ENCODE measurements at regions not wholly inside any gene's neighbourhood (a gene's known extent, or its start where the extent isn't known, plus 50 kb on each side); places are given as distances from the start of the nearest gene placed in this dataset.
"Not testable (repeated sequence)": the region's sequence is repeated elsewhere in the genome, so short reads cannot be mapped to it uniquely, and the experiment has no call there.

DNA sequence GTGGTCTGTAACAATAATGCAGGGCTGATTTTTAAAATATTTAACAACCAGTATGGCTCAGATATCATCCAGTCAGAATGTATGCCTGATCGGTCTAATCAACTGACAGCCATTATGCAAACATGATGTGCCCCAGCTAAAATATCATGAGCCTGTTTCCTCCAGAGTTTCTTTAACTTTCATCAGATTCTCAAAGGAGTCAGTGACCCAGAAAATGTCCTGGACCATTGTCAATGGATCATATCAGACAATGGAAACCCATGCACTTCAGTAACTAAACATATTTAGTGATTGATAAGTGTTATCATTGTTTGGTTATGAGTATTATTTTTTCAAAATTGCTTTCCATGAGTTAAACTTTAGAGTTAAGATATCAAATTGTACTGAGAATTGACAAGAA, 173.5 kb downstream of the LMBRD1 start:
- DNase-seq (ENCODE audit: low spot score), result no peak

GRCh38 chr6:69622924-69623323, 173.9 kb downstream of the LMBRD1 start:
- peak; percentile 29 for DNase-seq (ENCODE audit: low spot score)

GRCh38 chr6:69622230-69622629, 174.6 kb downstream of the LMBRD1 start:
- no peak for DNase-seq (ENCODE audit: low spot score)

DNA sequence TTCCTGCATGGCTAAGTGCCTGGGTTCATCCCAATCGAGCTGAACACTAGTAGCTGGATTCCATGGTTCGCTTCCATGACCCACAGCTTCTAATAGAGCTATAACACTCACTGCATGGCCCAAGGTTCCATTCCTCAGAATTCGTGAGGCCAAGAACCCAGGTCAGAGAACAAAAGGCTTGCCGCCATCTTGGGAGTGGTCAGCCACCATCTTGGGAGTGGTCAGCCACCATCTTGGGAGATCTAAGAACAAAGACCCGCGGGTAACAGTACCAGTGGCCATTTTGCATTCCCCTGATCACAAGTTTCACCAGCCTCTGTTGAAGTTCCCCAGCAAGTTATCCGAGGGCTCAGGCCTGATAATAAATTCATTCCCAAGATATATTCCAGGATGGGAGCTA, 179.6 kb downstream of the LMBRD1 start:
- no peak for DNase-seq (ENCODE audit: low spot score)

- no peak for DNase-seq (ENCODE audit: low spot score)
These were observed 186.9 kb downstream of the LMBRD1 start for GRCh38 chr6:69609836-69610472.

GRCh38 chr6:69601132-69601531, 195.7 kb downstream of the LMBRD1 start:
- no peak for DNase-seq (ENCODE audit: low spot score)

DNA sequence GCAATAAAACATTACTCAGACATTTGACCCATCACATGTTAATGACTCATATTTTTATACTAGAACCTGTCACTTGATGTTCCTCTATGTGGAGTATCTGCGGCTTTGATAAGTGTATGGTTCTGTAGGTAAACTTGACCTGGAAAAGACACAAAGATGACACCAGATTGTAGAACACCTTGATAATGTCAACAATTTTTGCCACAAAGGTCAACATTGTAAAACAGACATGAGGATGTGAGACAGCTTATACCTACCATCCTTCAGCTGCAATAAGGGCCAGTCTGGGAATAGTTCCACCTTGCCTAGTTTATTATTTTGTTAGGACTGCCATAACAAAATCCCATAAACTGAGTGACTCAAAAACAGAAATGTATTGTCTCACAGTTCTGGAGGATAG, 202.4 kb downstream of the LMBRD1 start:
- DNase-seq (ENCODE audit: low spot score), result no peak

- DNase-seq (ENCODE audit: low spot score), result no peak
These were observed 203.1 kb downstream of the LMBRD1 start for GRCh38 chr6:69593706-69594105.

DNA sequence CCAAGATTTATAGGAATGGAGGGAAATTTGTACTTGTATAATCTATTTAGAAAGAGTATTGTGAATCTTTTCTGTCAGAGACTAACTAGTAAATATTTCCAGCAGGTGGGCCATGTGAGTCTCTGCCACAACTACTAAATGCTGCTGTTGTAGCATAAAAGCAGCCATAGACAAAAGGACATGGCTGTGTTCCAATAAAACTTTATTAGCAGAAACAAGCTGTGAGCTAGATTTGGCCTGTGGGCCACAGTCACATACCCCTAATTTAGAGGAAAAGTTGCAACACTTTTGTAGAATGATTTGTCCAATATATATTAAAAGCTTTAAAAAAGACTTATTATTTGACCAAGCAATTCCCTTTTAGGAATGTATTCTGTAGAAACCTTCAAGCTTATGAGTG, 207.2 kb downstream of the LMBRD1 start:
- no peak for DNase-seq (ENCODE audit: low spot score)

DNA sequence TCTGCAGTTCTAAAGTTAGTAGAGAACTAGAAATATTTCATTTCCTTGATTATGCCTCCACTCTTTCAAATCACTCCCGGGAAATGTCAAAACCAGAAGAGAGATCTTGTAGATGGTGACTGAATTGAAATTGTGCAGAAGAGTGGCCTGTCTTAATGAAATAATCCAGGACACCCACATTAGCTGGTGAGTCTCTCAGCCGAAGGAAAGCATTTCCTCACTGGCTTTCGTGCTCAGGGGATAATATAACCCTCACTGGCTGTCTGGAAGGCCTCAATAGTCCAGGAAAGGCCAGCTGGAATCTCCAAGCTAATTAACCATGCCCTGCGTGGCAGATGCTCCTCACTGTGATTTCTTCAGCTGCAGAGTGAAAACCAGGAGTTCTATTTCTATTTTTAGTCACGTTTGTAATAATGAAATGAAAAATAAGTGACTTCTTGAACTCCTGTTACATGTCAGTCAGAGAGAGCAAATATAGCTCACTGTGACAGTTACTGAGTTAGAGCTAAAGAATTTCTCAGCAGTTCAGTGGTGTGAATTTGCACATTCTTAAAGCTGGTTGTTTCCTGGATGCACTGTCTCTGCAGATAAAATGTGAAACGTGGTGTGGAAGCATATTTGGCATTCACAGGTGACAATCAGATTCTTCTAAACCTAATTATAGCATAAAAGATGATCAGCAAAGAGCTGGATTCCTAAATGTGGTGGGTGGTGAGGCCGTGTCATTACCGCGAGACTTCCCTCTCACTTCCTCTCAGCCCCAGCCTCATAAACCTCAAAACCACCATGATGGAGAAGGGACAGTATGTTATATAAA, 211.7 kb downstream of the LMBRD1 start:
- DNase-seq (ENCODE audit: low spot score), result no peak

- DNase-seq (ENCODE audit: low spot score), result no peak
These were observed 212.3 kb downstream of the LMBRD1 start for GRCh38 chr6:69584536-69584912.

GRCh38 chr6:69581581-69581980, 215.2 kb downstream of the LMBRD1 start:
- no peak for DNase-seq (ENCODE audit: low spot score)

- DNase-seq (ENCODE audit: low spot score), result no peak
These were observed 216.1 kb downstream of the LMBRD1 start for GRCh38 chr6:69580706-69581105.

DNA sequence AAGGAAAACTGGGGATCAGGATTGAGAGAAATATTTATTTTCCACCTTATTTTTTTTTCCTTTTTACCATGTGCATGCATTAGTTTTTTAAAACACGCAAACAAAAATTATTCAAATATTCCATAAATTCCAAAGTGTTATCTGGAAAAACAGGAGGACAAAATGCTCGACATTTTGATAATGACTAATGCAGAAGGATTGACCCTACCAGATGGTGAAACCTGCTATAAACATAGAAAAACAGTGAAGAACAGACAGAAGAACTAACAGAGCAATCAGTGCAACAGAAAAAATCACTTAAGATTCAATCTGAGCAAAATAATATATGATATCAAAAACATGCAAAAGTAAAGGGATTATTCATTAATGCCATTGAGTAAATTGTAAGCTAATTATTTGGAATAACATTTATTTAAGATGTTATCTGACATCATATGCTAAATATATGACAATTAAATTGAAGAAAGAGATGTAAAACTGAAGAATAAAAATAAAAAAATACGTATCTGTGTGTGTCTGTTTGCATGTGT, 218.4 kb downstream of the LMBRD1 start:
- DNase-seq (ENCODE audit: low spot score), result no peak

DNA sequence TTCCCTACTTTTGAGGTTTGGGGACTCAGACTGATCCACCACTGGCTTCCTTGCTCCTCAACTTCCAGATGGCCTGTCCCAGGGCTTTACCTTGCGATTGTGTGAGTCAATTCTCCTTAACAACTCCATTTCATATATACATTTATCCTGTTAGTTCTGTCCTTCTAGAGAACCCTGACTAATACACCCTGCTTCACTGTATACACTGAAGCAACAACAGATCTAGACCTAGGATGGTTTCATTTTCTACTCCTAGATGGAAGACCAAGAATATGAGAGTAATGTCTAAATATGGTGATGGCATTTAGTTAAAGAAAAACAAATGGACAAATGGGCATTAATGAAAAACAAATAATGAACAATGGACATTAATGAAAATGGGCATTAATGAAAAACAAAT, 225.6 kb downstream of the LMBRD1 start:
- DNase-seq (ENCODE audit: low spot score), result no peak

DNA sequence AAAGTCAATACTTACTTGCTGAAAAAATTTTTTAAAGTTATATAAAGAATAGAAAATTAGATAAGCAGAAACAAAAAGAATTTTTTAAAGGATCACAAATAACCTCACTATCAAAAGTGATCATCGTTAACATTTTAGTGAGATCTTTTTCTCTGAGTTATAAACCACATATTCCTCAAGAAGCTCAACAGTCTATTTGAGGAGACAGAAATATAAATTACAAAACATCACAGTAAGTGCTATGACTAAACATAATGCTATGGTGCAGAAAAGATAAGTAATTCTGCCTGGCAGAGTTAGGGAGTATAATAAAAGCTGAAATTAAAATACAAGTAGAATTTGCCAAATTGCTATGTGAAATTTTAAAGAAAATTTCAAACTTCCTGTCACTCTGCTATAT, 226.7 kb downstream of the LMBRD1 start:
- DNase-seq (ENCODE audit: low spot score), result no peak

DNA sequence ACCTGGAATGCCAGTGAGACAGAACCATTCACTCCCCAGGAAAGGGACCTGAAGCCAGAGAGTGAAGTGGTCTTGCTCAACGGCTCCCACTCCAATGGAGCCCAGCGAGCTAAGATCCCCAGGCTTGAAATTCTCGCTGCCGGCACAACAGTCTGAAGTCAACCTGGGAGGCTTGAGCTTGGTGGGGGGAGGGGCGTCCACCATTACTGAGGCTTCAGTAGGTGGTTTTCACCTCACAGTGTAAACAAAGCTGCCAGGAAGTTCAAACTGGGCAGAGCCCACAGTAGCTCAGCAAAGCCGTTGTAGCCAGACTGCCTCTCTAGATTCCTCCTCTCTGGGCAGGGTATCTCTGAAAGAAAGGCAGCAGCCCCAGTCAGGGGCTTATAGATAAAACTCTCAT, 236.2 kb downstream of the LMBRD1 start:
- not testable (repeated sequence) for DNase-seq (ENCODE audit: low spot score)

DNA sequence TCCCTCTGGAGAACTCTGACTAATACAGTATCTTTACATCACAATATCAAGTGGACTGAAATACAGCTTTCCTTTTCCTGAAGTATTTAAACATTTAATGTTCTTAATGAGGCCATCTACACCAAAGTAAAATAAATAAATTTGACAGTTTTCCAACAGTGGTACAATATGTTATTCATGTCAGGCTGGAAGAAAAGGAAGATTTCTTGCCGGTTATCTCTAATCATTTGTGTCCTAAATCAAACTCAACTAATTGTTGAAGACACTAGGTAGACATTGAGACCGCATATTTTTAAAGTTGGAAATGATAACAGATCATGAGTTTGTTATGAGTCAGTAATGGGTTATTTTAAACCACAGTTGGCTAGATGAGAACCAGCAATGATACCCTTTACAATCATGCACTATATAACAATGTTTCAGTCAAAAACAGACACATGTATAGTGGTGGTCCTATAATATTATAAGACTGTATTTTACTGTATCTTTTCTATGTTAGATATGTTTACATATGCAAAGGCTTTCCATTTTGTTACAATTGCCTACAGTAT, 241.6 kb downstream of the LMBRD1 start:
- DNase-seq (ENCODE audit: low spot score), result no peak

DNA sequence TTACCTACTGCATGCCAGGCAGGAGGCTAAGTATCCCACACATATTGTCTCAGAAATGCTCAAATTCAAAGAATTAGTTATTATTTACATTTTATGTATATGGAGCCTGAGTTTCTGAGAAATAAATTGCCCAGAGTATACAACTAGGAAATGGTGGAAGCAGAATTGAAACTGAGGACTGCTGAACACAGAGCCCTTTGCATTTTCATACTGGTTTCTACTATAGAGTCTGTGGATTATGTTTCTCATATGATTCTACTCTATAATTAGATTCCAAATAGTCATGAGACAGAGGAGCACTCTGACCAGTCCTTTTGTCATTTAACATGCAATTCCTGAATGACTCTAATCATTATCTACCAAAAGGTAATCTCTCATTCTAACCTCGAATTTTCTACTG, 254.3 kb downstream of the LMBRD1 start:
- no peak for DNase-seq (ENCODE audit: low spot score)

- DNase-seq (ENCODE audit: low spot score), result no peak
These were observed 268.8 kb downstream of the LMBRD1 start for GRCh38 chr6:69527921-69528476.

- not testable (repeated sequence) for DNase-seq (ENCODE audit: low spot score)
These were observed 281.3 kb downstream of the LMBRD1 start for GRCh38 chr6:69515480-69515879.

DNA sequence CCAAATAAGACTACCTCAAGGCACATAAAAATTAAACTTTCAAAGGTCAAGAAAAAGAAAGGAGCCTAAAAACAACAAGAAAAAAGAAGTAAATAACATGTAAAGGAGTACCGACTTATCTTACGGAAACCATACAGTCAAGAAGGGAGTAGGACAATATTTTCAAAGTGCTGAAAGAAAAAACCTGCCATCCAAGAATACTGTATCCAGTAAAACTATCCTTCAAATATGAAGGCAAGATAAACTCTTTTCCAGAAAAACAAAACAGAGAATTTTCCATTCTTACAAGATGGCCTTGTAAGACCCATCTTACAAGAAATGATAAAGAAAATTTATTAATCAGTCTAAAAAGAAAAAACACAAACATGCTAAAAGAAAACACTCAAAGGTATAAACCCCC, 302.2 kb downstream of the LMBRD1 start:
- DNase-seq (ENCODE audit: low spot score), result no peak

GRCh38 chr6:69489970-69490369, 306.8 kb downstream of the LMBRD1 start:
- no peak for DNase-seq (ENCODE audit: low spot score)
